ENCODE measurements at regions not wholly inside any gene's neighbourhood (a gene's known extent, or its start where the extent isn't known, plus 50 kb on each side); places are given as distances from the start of the nearest gene placed in this dataset.
"Not testable (repeated sequence)": the region's sequence is repeated elsewhere in the genome, so short reads cannot be mapped to it uniquely, and the experiment has no call there.

DNA sequence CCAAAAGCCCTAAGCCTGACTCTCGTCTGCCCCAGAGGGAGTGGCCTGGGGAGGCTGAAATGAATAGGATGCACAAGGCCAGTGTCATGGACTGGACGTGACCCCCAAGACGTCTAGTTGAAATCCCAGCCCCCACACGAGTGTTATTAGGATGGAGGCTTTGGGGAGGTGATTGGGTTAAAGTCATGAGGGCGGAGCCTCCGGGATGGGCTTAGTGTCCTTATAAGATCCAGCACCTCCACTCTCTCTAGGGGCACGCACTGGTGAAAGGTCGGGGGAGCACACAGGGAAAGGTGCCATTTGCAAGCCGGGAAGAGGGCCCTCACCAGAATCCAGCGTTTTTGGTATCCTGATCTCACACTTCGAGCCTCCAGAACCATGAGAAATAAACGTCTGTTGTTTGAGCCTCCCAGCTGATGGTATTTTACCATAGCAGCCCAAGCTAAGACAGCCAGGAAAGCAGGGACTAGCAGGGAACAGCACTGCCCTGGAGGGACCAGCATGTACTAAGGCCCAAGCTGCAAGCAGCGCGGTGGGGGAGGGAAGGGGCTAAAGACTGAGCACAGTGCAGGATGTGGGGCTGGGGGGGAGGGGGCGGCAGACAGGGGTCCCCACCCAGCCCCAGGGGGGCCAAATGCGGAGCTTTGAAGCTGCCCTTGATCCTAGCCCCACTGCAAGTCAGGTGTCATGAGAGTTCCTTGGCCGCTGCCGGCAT is 78.3 kb upstream of the NCOR2 start:
- no peak for DNase-seq (ENCODE audit: low read depth)
- TF ChIP-seq, protein P1, sequence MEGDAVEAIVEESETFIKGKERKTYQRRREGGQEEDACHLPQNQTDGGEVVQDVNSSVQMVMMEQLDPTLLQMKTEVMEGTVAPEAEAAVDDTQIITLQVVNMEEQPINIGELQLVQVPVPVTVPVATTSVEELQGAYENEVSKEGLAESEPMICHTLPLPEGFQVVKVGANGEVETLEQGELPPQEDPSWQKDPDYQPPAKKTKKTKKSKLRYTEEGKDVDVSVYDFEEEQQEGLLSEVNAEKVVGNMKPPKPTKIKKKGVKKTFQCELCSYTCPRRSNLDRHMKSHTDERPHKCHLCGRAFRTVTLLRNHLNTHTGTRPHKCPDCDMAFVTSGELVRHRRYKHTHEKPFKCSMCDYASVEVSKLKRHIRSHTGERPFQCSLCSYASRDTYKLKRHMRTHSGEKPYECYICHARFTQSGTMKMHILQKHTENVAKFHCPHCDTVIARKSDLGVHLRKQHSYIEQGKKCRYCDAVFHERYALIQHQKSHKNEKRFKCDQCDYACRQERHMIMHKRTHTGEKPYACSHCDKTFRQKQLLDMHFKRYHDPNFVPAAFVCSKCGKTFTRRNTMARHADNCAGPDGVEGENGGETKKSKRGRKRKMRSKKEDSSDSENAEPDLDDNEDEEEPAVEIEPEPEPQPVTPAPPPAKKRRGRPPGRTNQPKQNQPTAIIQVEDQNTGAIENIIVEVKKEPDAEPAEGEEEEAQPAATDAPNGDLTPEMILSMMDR (conservative IDR thresholded peaks at IDR 0.05; ENCODE audit: control insufficient read depth, insufficient read depth, low read depth, low read length) = no peak
- H3K4me3 ChIP-seq (ENCODE audit: control insufficient read depth, low read depth, low read length) = no peak overlapping the region

DNA sequence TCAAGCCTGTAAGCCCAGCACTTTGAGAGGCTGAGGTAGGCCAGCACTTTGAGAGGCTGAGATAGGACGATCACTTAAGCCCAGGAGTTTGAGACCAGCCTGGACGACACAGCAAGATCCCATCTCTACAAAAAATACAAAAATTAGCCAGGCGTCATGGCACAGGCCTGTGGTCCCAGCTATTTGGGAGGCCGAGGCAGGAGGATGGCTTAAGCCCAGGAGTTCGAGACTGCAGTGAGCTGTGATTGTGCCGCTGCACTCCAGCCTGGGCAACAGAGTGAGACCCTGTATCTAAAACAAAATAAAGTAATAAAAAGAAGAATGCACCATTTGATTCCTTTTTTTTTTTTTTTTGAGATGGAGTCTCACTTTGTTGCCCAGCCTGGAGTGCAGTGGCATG is 76.4 kb upstream of the NCOR2 start:
- H3K4me3 ChIP-seq (ENCODE audit: control insufficient read depth, low read depth, low read length); DNase-seq (ENCODE audit: low read depth): not testable (repeated sequence)

DNA sequence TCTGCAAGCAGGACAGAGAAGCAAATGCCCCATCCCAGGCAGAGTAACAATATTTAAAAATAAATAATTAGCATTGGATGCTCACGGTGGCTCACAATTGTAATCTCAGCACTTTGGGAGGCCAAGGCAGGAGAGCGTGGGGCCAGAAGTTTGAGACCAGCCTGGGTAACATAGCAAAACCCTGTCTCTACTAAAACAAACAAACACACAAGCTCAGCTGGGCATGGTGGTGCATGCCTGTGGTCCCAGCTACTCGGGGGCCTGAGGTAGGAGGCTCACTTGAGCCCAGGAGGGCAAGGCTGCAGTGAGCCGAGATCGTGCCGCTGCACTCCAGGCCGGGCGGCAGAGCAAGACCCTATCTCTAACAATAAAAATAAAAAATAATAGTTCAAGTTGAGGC is 74.7 kb upstream of the NCOR2 start:
- no peak for DNase-seq (ENCODE audit: low read depth)
- H3K4me3 ChIP-seq (ENCODE audit: control insufficient read depth, low read depth, low read length) = no peak overlapping the region
- TF ChIP-seq, protein P1 (conservative IDR thresholded peaks at IDR 0.05; ENCODE audit: control insufficient read depth, insufficient read depth, low read depth, low read length) = no peak

DNA sequence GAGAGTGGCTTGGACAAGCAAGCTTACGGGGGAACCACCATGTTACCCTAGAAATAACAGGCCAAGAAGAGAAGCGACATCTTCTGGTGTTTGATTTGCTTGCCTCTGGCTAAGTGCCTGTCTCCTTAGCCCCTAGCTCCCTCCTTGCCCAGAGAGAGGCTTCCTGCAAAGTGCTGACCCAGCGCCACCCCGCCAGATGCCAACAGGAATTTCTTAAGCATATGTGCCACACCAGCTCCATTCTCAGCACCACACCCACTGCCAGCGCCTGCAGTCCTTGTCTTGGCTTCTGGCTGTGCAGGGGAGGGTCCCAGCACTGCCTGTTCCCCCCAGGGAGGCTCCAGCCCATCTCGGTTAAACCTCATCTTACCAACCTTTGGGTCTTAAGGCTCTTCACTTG is 74.2 kb upstream of the NCOR2 start:
- H3K4me3 ChIP-seq (ENCODE audit: control insufficient read depth, low read depth, low read length) = no peak overlapping the region
- TF ChIP-seq, protein P1 (conservative IDR thresholded peaks at IDR 0.05; ENCODE audit: control insufficient read depth, insufficient read depth, low read depth, low read length) = no peak
- no peak for DNase-seq (ENCODE audit: low read depth)

DNA sequence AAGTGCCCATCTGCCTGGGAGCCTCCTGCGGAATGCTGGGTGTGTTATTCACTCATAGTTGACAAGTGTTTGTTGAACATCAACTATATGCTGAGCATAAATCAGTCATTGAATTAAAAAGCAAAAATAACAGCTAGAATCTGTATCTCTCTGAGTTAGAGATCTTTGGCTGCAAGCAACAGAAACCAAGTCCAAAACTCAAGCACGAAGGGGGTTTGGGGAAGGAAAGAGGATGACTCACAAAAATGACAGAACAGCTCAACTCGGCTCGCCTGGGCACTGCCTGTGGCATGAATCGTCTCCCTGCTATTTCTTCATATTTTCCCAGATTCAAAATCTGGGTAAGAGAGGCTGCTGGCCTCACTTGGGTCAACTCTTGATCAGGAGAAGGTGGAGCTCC is 72.6 kb upstream of the NCOR2 start:
- TF ChIP-seq, protein P1 (conservative IDR thresholded peaks at IDR 0.05; ENCODE audit: control insufficient read depth, insufficient read depth, low read depth, low read length) = no peak
- no peak overlapping the region for H3K4me3 ChIP-seq (ENCODE audit: control insufficient read depth, low read depth, low read length)
- peak; percentile 74 for DNase-seq (ENCODE audit: low read depth)

DNA sequence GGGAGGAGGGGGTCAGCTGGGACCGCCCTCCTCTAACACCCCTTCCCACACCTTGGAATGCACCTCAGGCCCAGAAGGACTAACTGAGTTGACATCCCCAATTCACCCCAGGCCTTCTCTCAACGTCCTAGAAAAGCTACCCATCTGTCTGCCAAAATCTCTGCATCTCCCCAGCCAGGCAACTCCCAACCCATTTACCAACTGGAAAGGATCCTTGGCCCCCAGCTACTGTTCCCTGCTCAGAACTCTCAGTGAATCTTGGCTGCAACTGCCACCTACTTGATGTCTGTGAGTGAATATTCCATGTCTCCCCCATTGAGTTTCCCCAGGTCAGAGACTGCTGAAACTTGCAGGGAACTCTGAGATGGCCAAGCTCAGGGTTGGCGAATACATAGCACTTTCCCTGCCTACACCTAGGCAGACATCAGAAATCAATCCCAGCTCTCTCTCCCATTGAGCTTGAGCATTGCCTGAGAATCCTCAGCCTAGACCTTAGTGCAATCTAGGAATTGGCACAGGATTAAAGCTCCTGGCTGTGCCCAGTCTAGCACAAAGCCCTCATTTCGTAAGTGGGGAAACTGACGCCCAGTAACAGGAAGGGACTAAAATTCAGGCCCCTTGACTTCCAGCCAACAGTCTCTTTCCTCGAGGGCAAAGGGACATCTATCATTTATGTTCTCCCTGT is 71.9 kb upstream of the NCOR2 start:
- no peak overlapping the region for H3K4me3 ChIP-seq (ENCODE audit: control insufficient read depth, low read depth, low read length)

DNA sequence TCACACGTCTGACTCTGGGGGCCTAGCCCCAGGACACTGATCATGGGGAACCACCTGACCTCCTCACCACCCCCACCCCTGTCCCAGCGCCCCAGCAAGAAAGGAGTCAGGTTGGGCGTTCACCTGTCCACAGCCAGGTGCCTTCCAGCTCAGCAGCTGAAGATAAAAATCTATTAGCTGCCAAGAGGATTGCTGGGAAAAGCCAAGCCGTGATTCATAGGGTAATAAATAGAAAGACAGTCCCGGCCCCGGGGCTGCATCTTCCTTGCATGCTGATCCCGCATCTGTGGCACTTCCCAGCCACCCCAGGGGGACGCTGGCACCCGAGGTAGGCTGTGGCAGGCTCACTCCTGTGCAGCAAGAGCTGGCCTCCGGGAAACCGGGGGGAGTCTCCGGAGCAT is 70.2 kb upstream of the NCOR2 start:
- TF ChIP-seq, protein P1 (conservative IDR thresholded peaks at IDR 0.05; ENCODE audit: control insufficient read depth, insufficient read depth, low read depth, low read length) = no peak
- DNase-seq (ENCODE audit: low read depth) = no peak
- H3K4me3 ChIP-seq (ENCODE audit: control insufficient read depth, low read depth, low read length) = no peak overlapping the region

More for the DNA sequence above, 71.9 kb upstream of the NCOR2 start:
- no peak for DNase-seq (ENCODE audit: low read depth)
- TF ChIP-seq, protein P1 (conservative IDR thresholded peaks at IDR 0.05; ENCODE audit: control insufficient read depth, insufficient read depth, low read depth, low read length) = no peak

Data from fibroblast of mammary gland (primary cell).